ENCODE measurements at regions not wholly inside any gene's neighbourhood (a gene's known extent, or its start where the extent isn't known, plus 50 kb on each side); places are given as distances from the start of the nearest gene placed in this dataset.

DNA sequence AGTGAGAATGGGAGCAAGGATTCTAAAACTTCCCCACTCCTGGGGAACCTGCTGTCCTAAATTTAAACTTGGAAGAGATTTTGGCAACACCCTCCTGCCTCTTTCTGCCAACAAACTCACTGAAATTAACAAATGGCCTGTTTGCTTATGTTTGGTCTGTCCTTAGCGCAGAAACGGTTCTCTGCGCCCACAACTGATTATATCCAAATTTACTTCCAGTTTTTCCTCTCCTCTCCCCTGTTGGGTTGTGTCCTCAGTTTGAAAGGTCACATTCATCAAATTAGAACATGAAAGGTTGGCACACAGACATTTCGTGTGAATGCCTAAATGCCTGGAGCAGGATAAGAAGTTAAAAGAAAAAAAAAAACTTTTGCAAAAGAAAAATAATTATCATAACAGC is 56.4 kb upstream of the MRI1 start:
- POLR2A ChIA-PET, result no interaction called here
- CTCF ChIA-PET, result no interaction called here
- Histone ChIP-seq H3K36me3 (ENCODE audit: control insufficient read depth in 1 of 2, insufficient read depth in 2 of 2, low read length in 2 of 2) (no peaks in the 10 kb centered on the region), H3K9me3 (ENCODE audit: control insufficient read depth in 1 of 2, insufficient read depth in 1 of 2, low read depth in 1 of 2, low read length in 2 of 2) (no peaks in the 10 kb centered on the region), H3K9me2 (ENCODE audit: insufficient read depth) (no peaks in the 10 kb centered on the region), H2AFZ (ENCODE audit: low read depth, low read length, poor library complexity, severe bottlenecking) (no peak overlapping the region), H3K79me2 (ENCODE audit: insufficient read depth, low read length) (no peaks in the 10 kb centered on the region), H3K4me3 (replicated peaks in 1 of 2; ENCODE audit: low read depth in 1 of 2, low read length in 2 of 2) (no peak overlapping the region), H3K4me2 (ENCODE audit: low read length) (no peak overlapping the region), H3K27me3 (ENCODE audit: insufficient read depth, low read length) (no peaks in the 10 kb centered on the region), H3K27ac (ENCODE audit: low read depth, low read length) (no peak overlapping the region), H4K20me1 (ENCODE audit: insufficient read depth) (no peaks in the 10 kb centered on the region), H3K4me1 (ENCODE audit: control insufficient read depth in 1 of 2, insufficient read depth in 2 of 2, low read length in 2 of 2) (no peaks in the 10 kb centered on the region), H3K9ac (ENCODE audit: low read length) (no peak overlapping the region)
- TF ChIP-seq YY1 (IDR thresholded peaks at IDR 0.05; ENCODE audit: extremely low read depth, insufficient replicate concordance, low read depth, low read length) (no peak), CEBPB (IDR thresholded peaks at IDR 0.05; ENCODE audit: low read depth) (no peak), POLR2A (IDR thresholded peaks at IDR 0.05; ENCODE audit: borderline replicate concordance, extremely low read depth, insufficient read depth, insufficient read length) (no peak), EZH2 (IDR thresholded peaks at IDR 0.05) (no peak), EGR1 (IDR thresholded peaks at IDR 0.05; ENCODE audit: low read depth) (no peak), JUND (IDR thresholded peaks at IDR 0.05) (no peak), TCF7L2 (IDR thresholded peaks at IDR 0.05; ENCODE audit: borderline replicate concordance, extremely low read depth, insufficient read depth, insufficient read length) (no peak), ZNF274 (IDR thresholded peaks at IDR 0.05; ENCODE audit: low read depth, low read length) (no peak), EZH2phosphoT487 (IDR thresholded peaks at IDR 0.05; ENCODE audit: borderline replicate concordance) (no peak)
- BruUV-seq (replicated peaks), result no TSS peak
- intact Hi-C loops (cut with micrococcal nuclease), result no loop called here
- no peak for DNase-seq (ENCODE audit: low read depth, low spot score)
- RAD21 ChIA-PET (ENCODE audit: low non-redundant PET in 1 of 2, low total read pairs in 2 of 2, uncharacterized antibody in 2 of 2, unreplicated experiment in 2 of 2), result no interaction called here
- no peak for ATAC-seq

DNA sequence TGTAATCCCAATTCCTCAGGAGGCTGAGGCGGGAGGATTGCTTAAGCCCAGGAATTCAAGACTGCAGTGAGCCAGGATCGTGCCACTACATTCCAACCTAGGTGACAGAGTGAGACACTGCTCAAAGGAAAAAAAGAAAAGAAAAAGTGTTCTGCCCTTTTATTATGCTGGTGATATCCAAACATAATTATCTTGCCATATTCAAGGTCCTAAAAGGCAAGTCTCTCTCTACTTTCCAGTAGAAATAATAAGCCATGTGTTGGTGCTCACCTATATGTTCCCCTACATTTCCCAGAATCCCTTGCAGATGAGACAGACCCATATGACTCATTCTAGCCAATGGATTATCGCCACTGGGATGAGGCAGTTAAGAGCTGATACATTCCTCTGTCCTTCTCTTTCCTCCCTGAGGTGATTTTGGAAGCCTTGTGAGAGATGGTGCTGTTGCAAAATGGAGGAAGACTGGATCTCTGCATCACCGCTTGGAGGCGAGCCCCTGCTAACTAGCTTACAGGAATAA is 58.3 kb upstream of the MRI1 start:
- Histone ChIP-seq H3K9ac (ENCODE audit: low read length) (no peak overlapping the region), H4K20me1 (ENCODE audit: insufficient read depth) (no peaks in the 10 kb centered on the region), H3K79me2 (ENCODE audit: insufficient read depth, low read length) (no peaks in the 10 kb centered on the region), H3K27ac (ENCODE audit: low read depth, low read length) (no peak overlapping the region), H3K27me3 (ENCODE audit: insufficient read depth, low read length) (no peaks in the 10 kb centered on the region), H3K9me2 (ENCODE audit: insufficient read depth) (no peaks in the 10 kb centered on the region), H3K9me3 (ENCODE audit: control insufficient read depth in 1 of 2, insufficient read depth in 1 of 2, low read depth in 1 of 2, low read length in 2 of 2) (no peaks in the 10 kb centered on the region), H3K4me1 (ENCODE audit: control insufficient read depth in 1 of 2, insufficient read depth in 2 of 2, low read length in 2 of 2) (no peaks in the 10 kb centered on the region), H3K4me3 (replicated peaks in 1 of 2; ENCODE audit: low read depth in 1 of 2, low read length in 2 of 2) (no peak overlapping the region), H3K36me3 (ENCODE audit: control insufficient read depth in 1 of 2, insufficient read depth in 2 of 2, low read length in 2 of 2) (no peaks in the 10 kb centered on the region), H3K4me2 (ENCODE audit: low read length) (no peak overlapping the region), H2AFZ (ENCODE audit: low read depth, low read length, poor library complexity, severe bottlenecking) (peak overlapping the region; percentile 66)
- no peak for DNase-seq (ENCODE audit: low read depth, low spot score)
- RAD21 ChIA-PET (ENCODE audit: low non-redundant PET in 1 of 2, low total read pairs in 2 of 2, uncharacterized antibody in 2 of 2, unreplicated experiment in 2 of 2), result no interaction called here
- no TSS peak for BruUV-seq (replicated peaks)
- ATAC-seq, result no peak; the same call in 1 of the 2 replicates
- TF ChIP-seq SRF (IDR thresholded peaks at IDR 0.05; ENCODE audit: low read depth) (no peak), EGR1 (IDR thresholded peaks at IDR 0.05; ENCODE audit: low read depth) (no peak), EZH2 (IDR thresholded peaks at IDR 0.05) (no peak)
- POLR2A ChIA-PET, result no interaction called here
- intact Hi-C loops (cut with micrococcal nuclease), result no loop called here
- CTCF ChIA-PET, result interaction anchor here (1.6 kb wide), 1 partner anchor 15 kb away, joined by 5 read pairs; no protein-coding TSS in a partner anchor
